Activated CD8-positive, alpha-beta memory T cell treated with anti-CD3 and anti-CD28 coated beads, Interleukin-2, amount 50 U/mL, for 24 hours (primary cell): ENCODE measurements at regions not wholly inside any gene's neighbourhood (a gene's known extent, or its start where the extent isn't known, plus 50 kb on each side); places are given as distances from the start of the nearest gene placed in this dataset.

Experiments
- DNase-seq: peaks from one replicate; pipeline ENCODE4 v3.0.0-alpha.2; 2020; ENCODE audit errors: extremely low read depth

GRCh38 chr3:153313302-153313965 is 151.4 kb downstream of the RAP2B start:
- no peak for DNase-seq

DNA sequence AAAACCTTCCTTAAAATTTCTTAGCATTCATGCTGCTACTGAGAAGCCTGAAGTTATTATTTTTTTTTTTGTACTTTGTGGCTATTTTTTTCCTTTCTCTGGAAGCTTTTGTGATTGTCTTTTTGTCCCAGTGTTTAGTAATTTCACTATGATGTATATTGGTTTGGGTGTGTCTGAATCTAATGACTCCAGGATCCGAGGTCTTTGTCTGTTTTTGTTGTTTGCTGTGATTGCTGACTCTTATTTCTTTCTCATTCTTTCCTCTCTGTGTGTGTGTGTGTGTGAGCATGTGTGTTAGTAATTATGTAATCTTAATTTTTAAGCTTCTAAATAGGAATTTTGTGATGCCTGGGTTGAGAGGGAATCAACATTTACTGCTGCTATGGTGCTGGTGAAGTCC is 152.0 kb downstream of the RAP2B start:
- DNase-seq = no peak

- no peak for DNase-seq
Measured at GRCh38 chr3:153315781-153316180, 153.8 kb downstream of the RAP2B start.

GRCh38 chr3:153319705-153320554 is 157.9 kb downstream of the RAP2B start:
- DNase-seq = no peak

DNA sequence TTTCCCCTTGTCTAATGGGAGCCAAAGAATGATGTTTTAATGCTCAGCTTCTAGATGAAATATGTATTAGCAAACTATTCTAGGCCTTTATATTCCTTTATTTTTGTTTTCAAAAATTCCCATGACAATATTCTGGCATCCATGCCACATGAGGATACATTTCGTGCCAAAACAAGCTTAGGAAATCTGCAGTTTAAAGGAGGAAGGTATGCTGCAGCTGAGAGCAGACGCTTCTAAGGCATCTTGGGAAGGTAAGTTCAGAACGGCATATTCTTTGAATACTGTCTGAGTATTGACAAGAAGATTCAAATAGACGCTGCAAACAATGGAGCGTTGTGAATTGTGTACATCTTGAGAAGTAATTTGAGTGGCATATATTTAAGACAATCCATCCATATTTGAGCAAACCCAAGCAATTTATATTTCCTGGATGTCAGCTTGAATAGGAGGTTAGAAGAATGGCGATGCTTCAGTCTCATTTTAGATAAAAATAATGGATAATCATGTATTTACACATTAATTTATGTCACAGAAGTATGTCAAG is 158.6 kb downstream of the RAP2B start:
- no peak for DNase-seq

- no peak for DNase-seq
Measured at GRCh38 chr3:153328690-153329089, 166.7 kb downstream of the RAP2B start.

- DNase-seq = no peak
Measured at GRCh38 chr3:153330901-153331300, 168.9 kb downstream of the RAP2B start.

- no peak for DNase-seq
Measured at GRCh38 chr3:153331676-153332075, 169.7 kb downstream of the RAP2B start.

- no peak for DNase-seq
Measured at GRCh38 chr3:153334558-153334957, 172.5 kb downstream of the RAP2B start.

DNA sequence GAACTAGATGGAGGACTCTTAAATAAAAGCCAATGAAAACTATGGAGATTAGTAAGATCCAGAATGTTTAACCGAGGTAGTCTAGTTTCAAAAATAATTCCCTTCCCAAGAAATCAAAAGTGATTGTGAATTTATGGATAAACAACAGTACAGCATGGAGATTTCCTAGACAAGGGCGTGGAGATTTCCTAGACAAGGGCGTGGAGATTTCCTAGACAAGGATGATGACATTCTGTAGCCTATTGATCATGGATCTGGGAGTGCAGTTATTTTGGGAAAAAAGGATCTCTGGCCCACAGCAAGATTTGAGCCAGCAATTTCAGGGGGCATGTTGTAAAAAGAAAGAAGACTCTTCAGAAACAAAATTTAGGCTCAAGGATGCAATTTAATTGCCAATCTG is 175.3 kb downstream of the RAP2B start:
- no peak for DNase-seq

DNA sequence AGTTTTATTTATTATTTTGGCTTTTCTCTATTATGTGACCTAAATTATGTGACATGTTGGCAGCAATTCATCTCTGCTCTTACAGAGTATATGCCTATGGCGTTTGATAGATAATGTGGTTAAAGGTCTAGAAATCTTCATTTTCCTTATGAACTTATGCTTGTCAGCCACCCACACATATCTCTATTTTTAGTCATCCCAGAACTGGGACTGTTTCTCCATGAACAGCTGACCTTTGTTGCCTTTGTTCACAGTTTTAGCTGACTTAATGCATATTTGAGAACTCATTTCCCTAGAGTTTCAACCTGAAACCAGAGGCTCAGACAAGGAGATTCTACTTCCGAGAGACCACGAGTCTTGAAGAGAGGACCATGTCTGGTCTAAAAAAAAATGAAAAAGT is 176.5 kb downstream of the RAP2B start:
- no peak for DNase-seq

DNA sequence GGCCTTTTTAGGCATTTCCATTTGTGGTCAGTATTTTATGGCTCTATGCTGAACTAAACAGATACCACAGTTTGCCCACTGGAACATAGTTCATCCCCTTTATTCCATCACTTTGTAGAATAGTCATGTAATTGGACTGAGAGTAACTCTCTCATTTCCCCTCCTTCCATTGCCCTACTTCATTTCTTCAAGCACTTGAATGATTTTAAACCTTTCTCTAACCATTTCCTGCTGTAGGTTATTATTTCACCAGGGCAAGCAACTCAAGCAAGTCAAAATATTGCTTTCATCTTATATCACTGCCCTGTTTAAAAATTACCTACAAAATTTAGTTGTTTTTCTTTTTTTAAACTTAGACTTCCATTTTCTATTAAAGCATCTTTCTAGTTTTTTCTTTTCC is 177.0 kb downstream of the RAP2B start:
- no peak for DNase-seq

DNA sequence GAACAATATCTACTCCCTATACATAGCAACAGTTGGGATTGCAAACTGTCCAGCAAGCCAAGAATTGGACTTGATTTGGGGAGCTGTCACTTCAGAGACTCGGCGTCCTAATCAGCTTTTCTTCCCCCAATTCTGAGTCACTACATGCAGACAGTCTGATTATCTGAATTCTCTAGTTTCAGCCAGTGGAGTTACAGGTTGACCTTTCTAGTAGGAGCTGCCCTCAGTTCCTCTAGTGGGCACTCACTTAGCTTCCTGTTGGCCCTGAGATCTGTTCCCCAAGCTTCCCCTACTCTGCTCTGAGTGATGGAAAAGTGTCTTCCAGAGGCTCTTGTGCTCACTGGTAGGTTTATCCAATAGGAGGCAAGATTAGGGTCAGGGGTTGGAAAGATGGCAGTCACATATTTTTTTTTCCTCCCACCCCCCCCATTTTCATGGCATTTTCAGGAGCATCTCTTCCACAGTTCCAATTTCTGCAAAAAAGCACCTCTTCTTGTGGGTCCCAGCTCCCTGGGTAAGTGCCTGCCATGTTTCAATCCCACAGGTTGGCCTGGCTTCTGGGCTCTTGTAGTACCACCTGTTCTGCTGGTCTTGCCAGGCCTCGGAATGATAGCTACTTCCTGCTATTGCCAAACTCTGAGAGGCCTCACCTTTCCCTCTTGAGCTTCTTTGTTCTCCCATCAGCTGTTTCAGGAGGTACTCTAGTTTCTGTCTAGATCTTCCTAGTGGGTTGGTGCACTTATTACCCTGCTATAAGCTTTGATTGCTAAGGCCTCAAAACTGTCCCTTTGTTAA is 182.2 kb downstream of the RAP2B start:
- DNase-seq = no peak

- DNase-seq = no peak
Measured at GRCh38 chr3:153348457-153349107, 186.6 kb downstream of the RAP2B start.

- no peak for DNase-seq
Measured at GRCh38 chr3:153349108-153349499, 187.1 kb downstream of the RAP2B start.

- no peak for DNase-seq
Measured at GRCh38 chr3:153350420-153350819, 188.4 kb downstream of the RAP2B start.

DNA sequence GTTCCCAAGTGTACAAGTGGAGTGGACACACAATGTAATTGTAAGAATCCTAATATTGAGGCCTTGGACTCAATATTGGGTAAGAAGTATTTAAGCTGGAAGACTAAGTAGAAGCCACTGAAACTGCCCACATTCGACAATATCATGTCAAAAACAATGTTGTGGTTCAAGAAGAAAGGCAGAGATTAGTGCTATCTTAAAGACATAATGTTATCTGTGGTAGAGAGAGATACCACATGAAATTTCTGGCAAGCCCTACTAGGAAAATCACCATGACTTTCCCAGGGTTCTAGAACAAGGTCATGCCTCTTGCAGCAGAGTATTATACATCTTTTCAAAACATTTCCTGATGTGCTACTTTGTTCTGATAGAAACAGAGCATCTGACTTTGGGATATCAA is 192.6 kb downstream of the RAP2B start:
- DNase-seq = no peak

DNA sequence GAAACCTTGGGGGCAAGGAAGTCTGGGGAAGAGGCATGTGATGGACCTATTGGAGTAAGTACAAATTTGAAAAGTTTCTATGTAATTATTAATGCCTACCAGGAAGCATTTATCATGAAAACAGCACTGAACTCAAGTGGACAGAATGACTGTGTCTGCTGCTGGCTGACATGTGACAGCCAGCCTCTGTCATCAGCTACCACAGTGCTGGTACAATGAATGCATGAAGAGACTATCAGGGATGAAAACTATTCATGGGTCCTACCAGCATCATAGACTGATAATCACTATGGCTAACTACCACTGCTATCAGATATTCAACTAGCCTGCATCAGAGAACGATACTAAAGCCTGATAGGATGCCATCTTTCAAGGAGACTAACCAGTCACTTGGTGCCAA is 193.5 kb downstream of the RAP2B start:
- no peak for DNase-seq

- DNase-seq = no peak
Measured at GRCh38 chr3:153356908-153357307, 194.9 kb downstream of the RAP2B start.

GRCh38 chr3:153357436-153357835 is 195.4 kb downstream of the RAP2B start:
- DNase-seq = no peak

- no peak for DNase-seq
Measured at GRCh38 chr3:153369561-153370374, 207.7 kb downstream of the RAP2B start.
